Stimulated activated CD4-positive, alpha-beta T cell treated with anti-CD3 and anti-CD28 coated beads, Interleukin-1b, Interleukin-23, amount 100 ng/mL, for 24 hours (primary cell): ENCODE measurements at regions not wholly inside any gene's neighbourhood (a gene's known extent, or its start where the extent isn't known, plus 50 kb on each side); places are given as distances from the start of the nearest gene placed in this dataset.
"Not testable (repeated sequence)": the region's sequence is repeated elsewhere in the genome, so short reads cannot be mapped to it uniquely, and the experiment has no call there.

Source experiments
- DNase-seq, 4 experiments: peaks; one replicate each; pipeline ENCODE4 v3.0.0-alpha.2; 2020; ENCODE audit warnings: low read depth in 4 of 4, low spot score in 1 of 4

DNA sequence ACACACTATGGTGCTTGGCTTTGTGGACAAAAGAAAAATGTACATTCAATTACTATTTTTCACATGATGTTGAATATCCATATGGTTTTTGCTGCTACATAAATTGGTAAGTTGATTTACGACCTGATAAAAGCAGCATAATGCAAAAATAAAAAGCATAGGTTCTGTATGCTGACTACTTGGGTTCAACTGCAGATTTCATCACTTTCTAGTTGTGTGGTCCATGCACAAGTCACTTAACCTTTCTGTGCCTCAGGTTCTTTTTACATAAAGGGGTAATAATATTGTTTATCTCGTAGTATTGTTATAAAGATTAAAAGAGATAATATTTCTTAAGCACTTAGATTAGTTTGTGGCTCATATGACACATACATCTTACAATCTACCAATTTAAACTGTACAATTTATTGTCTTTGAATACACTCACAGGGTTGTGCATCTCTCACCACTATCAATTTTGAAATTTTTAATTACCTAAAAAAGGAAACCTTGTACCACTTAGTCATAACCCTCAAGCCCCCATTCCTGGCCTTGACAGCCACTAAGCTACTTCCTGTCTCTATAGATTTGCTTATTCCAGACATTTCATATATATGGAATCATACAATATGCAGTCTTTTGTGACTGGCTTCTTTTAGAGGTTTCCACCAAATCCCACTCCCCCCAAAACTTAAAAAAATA is 1443.9 kb downstream of the SUCLG1 start:
- DNase-seq: no peak

DNA sequence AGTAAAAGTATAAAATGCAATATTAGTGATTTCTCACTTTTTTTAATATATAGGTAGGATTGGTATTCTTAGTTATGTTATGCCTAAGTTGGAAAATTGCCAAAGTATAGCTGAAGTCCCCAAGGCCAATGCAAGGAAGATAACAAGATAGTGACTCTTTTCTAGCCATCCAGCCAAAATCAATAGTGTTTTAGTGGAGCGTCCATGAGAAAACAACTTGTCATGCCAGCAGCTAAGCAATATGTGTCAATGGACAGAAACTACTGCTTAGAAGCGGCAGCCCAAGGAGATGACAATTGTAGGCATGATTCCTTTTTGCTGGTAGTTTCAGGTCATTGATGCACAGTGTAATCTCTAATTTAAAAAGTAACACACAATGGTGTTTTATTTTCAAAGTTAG is 1444.6 kb downstream of the SUCLG1 start:
- DNase-seq: no peak

DNA sequence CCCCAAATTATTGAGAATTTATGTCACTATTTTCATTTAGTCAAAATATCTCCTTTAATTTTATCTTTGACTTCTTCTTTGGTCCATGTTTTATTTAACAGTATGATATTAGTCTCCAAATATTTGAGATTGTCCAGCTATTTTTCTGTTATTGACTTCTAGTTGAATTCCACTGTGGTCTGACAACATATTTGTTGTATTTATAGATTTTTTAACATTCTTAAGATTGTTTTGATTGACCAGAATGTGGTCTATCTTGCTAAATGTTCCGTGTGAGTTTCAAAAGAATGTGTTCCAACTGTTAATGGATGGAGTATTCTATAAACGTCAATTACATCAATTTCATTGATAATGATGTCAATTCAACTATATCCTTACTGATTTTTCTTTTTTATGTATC is 1452.1 kb downstream of the SUCLG1 start:
- DNase-seq: no peak

DNA sequence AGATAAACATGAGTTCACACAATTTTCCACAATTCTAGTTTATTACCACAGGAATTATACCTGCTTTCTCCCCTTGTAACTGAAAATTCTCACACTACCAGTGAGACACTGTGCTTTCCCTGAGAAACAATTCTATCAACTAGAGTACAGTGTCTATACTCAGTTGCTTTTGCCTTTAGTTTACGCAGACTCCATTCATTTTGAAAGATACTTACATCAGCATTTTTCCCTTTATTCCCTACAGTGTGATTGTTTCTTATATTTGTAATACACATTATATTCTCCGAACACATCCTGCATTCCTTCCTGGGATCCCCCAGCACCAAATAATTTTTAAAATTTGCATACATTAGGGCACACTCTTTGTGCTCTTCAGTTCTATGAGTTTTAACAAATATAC is 1455.5 kb downstream of the SUCLG1 start:
- no peak for DNase-seq

DNA sequence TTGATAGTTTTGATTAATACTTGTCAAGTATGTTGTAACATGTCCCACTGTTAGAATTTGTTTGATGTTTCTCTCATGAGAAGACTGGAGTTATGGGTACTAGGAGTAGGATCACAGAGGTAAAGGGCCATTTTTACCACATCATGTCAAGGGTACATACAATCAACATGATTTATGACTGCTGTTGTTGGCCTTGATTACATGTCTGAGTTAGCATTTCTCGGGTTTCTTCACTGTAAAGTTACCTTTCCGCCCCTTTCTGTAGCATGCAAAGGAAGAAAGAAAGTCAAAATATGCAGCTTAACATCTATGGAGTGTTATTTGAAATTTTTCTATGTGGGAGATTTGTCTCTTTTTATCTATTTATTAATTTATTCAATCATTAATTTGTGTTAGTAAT is 1456.4 kb downstream of the SUCLG1 start:
- DNase-seq: no peak

DNA sequence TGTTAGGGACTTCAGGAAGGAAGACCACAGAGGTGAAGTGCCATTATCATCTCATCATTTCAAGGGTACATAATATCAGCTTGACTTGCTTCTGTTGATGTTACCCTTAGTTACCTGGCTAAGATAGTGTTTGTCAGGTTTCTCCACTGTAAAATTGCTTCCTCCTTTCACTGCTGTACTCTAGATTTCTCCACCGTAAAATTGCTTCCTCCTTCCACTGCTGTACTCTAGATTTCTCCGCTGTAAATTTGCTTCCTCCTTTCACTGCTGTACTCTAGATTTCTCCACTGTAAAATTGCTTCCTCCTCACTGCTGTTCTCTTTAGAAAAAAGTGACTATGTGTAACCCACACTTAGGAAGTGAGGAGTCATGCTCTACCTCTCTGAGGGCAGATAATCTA is 1460.3 kb downstream of the SUCLG1 start:
- no peak for DNase-seq

DNA sequence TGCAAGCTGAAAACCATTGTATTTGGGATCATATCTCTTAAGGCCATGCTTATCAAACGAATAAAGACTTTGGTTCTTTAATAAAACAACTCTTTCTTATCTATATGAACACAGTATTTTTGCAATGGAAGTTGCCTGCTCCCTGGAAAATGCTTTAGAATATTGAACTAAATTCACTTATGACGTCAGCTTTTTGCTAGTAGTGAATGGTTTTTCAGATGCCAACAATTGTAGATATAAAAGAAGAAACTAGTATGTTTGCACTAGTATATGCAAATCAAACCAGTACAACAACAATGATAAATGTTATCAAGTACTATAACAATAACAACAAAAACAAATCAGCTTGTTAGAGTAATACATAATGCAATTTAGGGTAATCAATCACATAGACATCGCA is 1462.9 kb downstream of the SUCLG1 start:
- DNase-seq: no peak

DNA sequence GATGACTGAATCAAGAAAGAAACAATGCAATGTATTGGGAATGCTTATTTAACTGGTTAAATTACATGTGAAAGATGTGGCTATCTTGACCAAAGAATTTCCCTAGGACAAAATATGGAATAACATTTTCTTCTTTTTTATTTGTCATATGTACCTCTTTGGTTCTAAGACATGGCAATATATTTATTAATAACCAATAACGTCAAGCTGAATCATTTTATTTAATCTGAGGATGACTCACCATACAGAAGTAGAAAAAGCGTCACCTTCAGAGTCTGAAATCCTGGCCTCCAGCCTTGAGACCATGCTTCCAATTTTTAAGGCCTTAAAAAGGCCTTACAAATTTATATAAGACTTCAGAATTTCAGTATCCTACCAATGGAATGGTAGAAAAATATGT is 1464.9 kb downstream of the SUCLG1 start:
- no peak for DNase-seq

DNA sequence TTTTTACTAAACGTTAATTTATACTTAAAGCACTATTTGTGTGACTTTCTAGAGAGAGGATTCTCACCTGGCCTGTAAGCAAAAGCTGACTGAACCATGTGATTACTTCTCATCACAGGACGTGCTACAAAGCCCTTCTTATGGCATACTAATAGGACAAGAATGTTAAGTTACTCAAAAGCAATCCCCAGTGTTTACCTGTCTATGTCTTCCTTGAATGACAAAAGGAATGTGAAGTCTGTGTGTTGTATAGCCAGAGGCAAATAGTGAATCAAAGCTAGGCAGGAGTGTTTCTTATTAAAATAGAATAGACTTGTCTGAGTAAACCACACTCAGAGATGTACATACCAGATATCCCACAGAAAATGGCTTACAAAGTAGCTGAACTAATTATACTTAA is 1465.5 kb downstream of the SUCLG1 start:
- DNase-seq: no peak

DNA sequence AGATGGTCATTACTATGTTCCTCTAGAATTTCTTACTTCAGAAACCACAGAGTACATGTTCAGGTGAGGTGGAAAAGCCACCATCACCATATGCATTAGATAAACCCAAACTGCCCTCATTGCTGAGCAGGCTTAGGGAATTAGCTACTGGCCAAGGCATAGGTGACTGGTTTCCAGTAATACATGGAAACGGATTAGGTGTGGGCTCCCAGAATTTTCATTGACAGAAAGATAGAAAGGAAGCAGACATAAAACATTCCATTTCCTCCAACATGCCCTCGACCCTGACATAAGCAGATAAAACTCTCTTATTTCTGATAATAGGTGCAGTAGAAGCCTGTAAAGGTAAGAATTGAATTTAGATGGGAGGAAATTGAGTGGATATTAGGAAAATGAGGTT is 1466.1 kb downstream of the SUCLG1 start:
- DNase-seq: no peak

DNA sequence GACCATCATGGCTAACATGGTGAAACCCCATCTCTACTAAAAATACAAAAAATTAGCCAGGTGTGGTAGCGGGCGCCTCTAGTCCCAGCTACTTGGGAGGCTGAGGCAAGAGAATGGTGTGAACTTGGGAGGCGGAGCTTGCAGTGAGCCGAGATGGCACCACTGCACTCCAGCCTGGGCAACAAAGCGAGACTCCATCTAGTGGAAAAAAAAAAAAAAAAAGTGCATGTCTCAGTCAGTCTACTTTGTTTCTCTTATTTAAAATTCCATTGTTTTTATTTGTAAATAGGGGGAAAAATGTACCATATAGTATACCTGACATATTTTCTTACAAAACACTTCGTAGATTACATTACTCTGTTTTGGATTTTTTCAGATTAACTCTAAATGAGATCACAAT is 1471.4 kb downstream of the SUCLG1 start:
- not testable (repeated sequence) for DNase-seq

DNA sequence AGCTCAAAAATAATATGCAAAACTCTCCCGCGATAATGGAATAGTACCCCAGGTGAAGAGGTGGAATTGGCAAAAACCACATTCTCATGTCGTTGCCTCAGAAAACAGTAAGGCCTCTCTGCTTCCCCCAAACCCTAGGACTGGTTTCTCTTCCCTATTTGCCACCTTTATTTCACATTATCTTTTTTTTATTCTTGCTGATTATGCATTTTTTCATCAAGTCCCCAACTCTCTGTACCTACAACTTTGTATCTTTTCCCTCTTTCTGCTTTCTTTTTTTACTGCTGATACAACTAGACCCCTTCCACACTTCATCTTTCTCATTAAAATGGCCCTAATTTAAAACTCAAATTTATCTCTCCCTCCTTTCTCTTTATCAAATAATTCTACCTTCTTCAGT is 1472.2 kb downstream of the SUCLG1 start:
- DNase-seq: no peak

DNA sequence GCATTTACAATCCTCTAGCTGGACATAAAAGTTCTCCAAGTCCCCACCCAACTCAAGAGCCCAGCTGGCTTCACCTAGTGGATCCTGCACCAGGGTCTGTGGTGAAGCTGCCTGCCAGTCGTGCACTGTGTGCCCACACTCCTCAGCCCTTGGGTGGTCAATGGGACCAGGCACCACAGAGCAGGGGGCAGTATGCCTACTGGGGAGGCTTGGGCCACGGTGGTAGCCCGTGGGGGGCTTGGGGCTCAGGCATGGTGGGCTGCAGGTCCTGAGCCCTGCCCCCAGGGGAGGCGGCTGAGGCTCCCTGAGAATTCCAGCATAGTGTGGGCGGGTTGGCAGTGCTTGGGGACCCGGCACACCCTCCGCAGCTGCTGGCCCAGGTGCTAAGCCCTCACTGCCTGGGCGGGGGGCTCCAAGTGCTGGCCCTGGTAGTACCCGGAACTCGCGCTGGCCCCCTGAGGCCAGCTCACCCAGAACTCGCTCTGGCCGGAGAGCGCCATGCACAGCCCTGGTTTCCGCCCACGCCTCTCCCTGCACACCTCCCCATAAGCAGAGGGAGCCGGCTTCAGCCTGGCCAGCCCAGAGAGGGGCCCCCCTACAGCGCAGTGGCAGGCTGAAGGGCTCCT is 1473.4 kb downstream of the SUCLG1 start:
- no peak for DNase-seq

DNA sequence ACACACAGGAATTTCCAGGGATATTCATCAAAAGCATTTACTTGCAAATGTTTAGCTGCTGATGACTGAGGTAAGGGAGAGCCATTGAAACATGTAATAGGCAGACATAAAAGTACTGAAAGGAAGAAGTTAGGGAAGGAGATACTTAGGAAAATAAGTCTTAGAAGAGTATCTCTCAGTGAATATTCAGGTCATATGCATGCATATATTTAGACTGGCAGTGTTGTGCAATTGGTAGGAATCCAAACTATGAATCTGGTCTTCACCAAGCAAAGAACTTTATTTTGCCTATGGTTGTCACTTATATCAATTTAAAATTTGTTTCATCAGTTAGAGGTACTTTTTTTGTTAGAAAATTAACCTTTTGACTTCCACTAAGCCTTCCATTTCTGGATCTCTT is 1490.7 kb downstream of the SUCLG1 start:
- no peak for DNase-seq

DNA sequence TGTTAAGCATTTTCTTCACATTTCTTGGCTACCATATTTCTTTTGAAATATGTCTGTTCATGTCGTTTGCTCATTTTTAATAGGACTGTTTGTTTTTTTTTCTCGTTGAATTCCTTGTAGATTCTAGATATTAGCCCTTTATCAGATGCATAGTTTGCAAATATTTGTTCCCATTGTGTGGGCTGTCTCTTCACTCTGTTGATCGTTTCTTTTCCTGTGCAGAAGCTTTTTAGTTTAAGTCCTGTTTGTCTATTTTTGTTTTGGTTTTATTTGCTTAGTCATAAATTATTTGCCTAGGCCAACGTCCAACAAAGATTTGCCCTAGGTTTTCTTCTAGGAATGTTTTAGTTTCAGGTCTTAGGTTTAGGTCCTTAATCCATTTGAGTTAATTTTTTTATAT is 1494.7 kb downstream of the SUCLG1 start:
- DNase-seq: no peak

DNA sequence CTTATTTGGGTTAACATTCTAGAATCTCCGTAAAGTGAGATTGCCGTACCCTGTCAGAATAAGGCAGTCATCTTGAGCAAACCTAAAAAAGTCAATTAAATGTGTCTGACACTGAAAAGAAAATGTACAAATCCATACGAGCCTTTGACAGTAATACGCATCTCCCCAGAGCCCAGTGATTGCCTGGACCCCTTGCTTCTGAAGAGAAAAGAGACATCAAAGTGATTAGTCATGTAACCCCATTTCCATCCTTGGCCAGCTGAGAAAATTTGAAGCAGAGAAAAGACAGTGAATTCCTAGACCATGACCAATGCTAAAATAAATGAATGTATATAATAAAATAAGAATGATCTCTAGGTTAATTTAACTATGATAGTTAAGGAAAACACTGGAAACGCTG is 1499.4 kb downstream of the SUCLG1 start:
- DNase-seq: no peak

DNA sequence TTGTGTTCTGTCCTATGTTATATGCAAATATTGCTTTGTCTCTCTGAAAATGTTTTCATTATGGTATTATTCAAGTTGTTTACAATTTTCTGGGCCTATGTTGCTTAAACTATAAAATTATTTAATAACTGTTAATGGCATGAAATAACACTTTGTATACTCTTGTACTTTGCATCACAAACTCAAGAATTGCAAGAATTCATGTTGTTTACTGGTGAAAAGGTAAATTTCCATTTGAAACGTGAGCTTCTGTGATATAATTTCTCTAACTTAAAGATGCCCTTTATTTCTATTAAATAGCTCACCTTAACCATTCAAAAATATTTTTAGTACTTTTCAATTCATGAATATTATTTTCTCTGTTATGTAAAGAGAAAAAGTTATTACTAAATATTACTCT is 1504.2 kb downstream of the SUCLG1 start:
- DNase-seq: no peak

DNA sequence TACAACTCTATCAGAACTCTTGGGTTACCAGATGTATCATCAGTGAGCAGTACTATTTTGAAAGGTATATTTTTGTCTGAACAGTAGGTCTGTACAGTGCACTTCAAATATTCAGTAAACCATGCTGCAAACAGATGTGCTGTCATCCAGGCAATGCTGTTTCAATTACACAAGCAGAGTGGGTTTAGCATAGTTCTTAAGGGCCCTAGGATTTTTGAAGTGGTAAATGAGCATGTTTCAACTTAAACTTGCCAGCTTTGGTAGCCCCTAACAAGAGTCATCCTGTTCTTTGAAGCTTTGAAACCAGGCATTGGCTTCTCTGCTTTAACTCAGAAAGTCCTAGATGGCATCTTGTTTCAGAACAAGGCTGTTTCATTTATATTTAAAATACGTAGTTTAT is 1519.9 kb downstream of the SUCLG1 start:
- DNase-seq: no peak

DNA sequence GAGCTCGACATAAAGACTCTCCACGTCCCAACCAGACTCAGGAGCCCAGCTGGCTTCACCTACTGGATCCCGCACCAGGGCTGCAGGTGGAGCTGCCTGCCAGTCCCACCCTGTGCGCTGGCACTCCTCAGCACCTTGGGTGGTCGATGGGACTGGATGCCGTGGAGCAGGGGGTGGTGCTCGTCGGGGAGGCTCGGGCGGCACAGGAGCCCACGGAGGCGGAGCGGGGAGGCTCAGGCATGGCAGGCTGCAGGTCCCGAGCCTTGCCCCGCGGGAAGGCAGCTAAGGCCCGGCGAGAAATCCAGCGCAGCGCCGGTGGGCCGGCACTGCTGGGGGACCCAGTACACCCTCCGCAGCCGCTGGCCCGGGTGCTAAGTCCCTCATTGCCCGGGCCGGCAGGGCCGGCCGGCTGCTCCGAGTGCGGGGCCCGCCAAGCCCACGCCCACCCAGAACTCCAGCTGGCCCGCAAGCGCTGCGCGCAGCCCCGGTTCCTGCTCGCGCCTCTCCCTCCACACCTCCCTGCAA is 1520.7 kb downstream of the SUCLG1 start:
- not testable (repeated sequence) for DNase-seq

DNA sequence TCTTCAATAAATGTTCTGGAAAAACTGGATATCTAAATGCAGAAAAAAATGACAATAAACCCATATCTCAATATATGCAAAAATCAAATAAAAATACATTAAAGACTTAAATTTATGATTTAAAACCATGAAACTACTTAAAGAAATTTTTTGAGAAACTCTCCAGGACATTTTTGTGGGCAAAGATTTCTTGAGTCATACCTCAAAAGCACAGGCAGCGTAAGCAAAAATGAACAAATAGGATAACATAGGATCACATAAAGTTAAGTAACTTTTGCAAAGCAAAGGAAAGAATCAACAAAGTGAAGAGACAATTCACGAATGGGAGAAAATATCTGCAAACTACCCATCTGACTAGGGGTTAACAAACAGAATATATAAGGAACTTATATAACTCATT is 1545.5 kb downstream of the SUCLG1 start:
- DNase-seq: no peak

DNA sequence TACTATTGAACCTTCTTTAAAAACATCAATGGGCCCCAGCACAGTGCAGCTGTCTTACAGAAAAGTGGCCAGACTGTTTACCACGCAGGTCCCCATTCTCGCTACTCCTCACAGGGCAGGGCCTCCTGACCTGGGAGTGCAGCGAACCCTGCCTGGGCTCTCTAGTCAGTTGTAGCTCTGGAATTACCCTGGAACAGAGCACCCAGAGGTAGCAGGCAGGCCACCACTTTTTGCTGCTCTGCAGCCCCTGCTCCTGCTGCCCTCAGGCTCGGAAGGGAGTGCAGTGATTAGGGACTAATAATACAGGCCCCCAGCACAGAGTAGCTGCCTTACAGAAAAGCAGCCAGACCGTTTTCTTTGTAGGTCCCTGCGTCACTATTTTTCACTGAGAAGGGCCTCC is 1563.0 kb downstream of the SUCLG1 start:
- DNase-seq: no peak

DNA sequence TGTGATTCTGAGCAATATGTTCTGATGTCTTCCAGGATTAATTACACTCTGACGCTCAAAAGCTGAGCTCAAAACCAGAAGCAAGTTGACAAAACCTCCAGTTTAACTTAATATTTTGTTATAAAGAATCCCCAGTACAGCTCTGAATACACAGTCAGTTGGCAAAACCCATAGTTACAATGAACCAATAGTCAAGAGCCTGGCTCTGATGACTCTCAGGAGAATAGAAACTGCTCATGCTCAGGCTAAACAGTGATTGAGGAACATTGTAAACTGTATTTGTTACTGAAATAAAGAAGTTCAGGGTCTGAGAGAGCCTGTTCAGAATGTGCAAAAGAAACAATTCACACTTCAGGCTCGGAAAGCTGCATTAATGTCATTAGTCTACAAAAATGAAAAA is 1565.9 kb downstream of the SUCLG1 start:
- DNase-seq: no peak

DNA sequence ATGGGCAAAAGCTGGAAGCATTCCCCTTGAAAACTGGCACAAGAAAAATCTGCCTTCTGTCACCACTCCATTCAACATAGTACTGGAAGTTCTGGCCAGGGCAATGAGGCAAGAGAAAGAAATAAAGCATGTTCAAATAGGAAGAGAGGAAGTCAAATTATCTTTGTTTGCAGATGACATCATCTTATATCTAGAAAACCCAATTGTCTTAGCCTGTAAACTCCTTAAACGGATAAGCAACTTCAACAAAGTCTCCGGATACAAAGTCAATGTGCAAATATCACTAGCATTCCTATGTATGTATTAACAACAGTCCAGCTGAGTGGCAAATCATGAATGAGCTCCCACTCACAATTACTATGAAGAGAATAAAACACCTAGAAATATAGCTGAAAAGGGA is 1579.3 kb downstream of the SUCLG1 start:
- DNase-seq: no peak
